GM23248 (cell line): ENCODE measurements at regions not wholly inside any gene's neighbourhood (a gene's known extent, or its start where the extent isn't known, plus 50 kb on each side); places are given as distances from the start of the nearest gene placed in this dataset.

Source experiments
- DNase-seq: peaks from one replicate; pipeline ENCODE4 v3.0.0-alpha.2; 2015
- H2AFZ ChIP-seq: fragments of 200-600 bp; sonication (generic); 2 replicates; pipeline ENCODE4 v1.6.1; 2016; ENCODE audit warnings: antibody characterized with exemption
- H3F3A ChIP-seq: fragments of 200-600 bp; sonication (generic); 2 replicates; pipeline ENCODE4 v1.6.1; 2016; ENCODE audit warnings: mild to moderate bottlenecking, antibody characterized with exemption, mixed run types; ENCODE audit not compliant: insufficient read depth
- H3K27ac ChIP-seq: fragments of 200-600 bp; sonication (generic); 2 replicates; pipeline ENCODE4 v1.5.1; 2016; ENCODE audit warnings: mild to moderate bottlenecking
- H3K27me3 ChIP-seq: fragments of 200-600 bp; sonication (generic); replicated peaks from 2 replicates; pipeline ENCODE4 v1.6.1; 2016; ENCODE audit warnings: mild to moderate bottlenecking; ENCODE audit not compliant: insufficient read depth
- H3K36me3 ChIP-seq: fragments of 200-600 bp; sonication (generic); 2 replicates; pipeline ENCODE4 v1.6.1; 2016; ENCODE audit warnings: low read depth, mild to moderate bottlenecking
- H3K4me1 ChIP-seq: fragments of 200-600 bp; sonication (generic); 2 replicates; pipeline ENCODE4 v1.6.1; 2016; ENCODE audit warnings: mild to moderate bottlenecking; ENCODE audit not compliant: insufficient read depth
- H3K4me2 ChIP-seq: fragments of 200-600 bp; sonication (generic); one replicate; pipeline ENCODE4 v1.6.1; 2016; ENCODE audit warnings: mild to moderate bottlenecking; ENCODE audit not compliant: unreplicated experiment
- H3K4me3 ChIP-seq: fragments of 200-600 bp; sonication (generic); 2 replicates; pipeline ENCODE4 v1.5.1; 2016; ENCODE audit warnings: mild to moderate bottlenecking
- H3K79me2 ChIP-seq: fragments of 200-600 bp; sonication (generic); 2 replicates; pipeline ENCODE4 v1.6.1; 2016; ENCODE audit warnings: mild to moderate bottlenecking; ENCODE audit not compliant: insufficient read depth
- H3K9ac ChIP-seq: fragments of 200-600 bp; sonication (generic); 2 replicates; pipeline ENCODE4 v1.6.1; 2016; ENCODE audit warnings: mild to moderate bottlenecking
- H3K9me2 ChIP-seq: fragments of 200-600 bp; sonication (generic); 2 replicates; pipeline ENCODE4 v1.6.1; 2016; ENCODE audit warnings: mixed run types, mild to moderate bottlenecking, moderate library complexity; ENCODE audit not compliant: insufficient read depth
- H3K9me3 ChIP-seq: fragments of 200-600 bp; sonication (generic); one replicate; pipeline ENCODE4 v1.6.1; 2017; ENCODE audit warnings: low read depth
- H4K20me1 ChIP-seq: fragments of 200-600 bp; sonication (generic); 2 replicates; pipeline ENCODE4 v1.6.0; 2016; ENCODE audit not compliant: insufficient read depth
- EZH2 ChIP-seq: fragments of 200-600 bp; sonication (generic); IDR thresholded peaks from 2 replicates; pipeline ENCODE4 v1.6.1; 2018; ENCODE audit warnings: antibody characterized with exemption, mild to moderate bottlenecking; ENCODE audit not compliant: insufficient read depth, poor library complexity, severe bottlenecking
- EZH2phosphoT487 ChIP-seq: fragments of 200-600 bp; sonication (generic); IDR thresholded peaks from 2 replicates; pipeline ENCODE4 v1.6.1; 2018; ENCODE audit warnings: antibody characterized with exemption, moderate library complexity, mild to moderate bottlenecking, low read depth; ENCODE audit not compliant: insufficient read depth
- WGBS, 2 experiments: methylation state at CpG; one replicate each; pipeline ENCODE4 v1.1.6; 2015 to 2017; ENCODE audit warnings: low lambda C conversion rate in 2 of 2, low coverage in 1 of 2; ENCODE audit errors: missing lambda C conversion rate in 2 of 2; 5-methylcytosine and 5-hydroxymethylcytosine counted together
- in situ Hi-C: fragments of 300-500 bp; cut with MboI; formaldehyde crosslinking; loops from 2 replicates; pipeline ENCODE4 v1.15.0; 2020

GRCh38 chr1:62964141-62964540 is 180.2 kb downstream of the ATG4C start:
- TF ChIP-seq EZH2phosphoT487 = no peak
- TF ChIP-seq EZH2 = no peak
- no peaks in the 10 kb centered on the region for H3K79me2 ChIP-seq
- no peaks in the 10 kb centered on the region for H3K36me3 ChIP-seq
- H3F3A ChIP-seq = no peaks in the 10 kb centered on the region
- in situ Hi-C loops = no loop called here
- H4K20me1 ChIP-seq = no peaks in the 10 kb centered on the region
- H3K9ac ChIP-seq = no peak overlapping the region
- no peaks in the 10 kb centered on the region for H3K9me2 ChIP-seq
- no peak overlapping the region for H2AFZ ChIP-seq
- WGBS, 2 experiments = 39 to 46% methylated on average over 3 of the region's 3 CpGs
- no peak overlapping the region for H3K27ac ChIP-seq
- H3K9me3 ChIP-seq = no peaks in the 10 kb centered on the region
- H3K4me2 ChIP-seq = no peak overlapping the region
- no peak overlapping the region for H3K4me3 ChIP-seq
- H3K27me3 ChIP-seq = peaks cover 11% of the 10 kb centered on the region
- no peak for DNase-seq
- H3K4me1 ChIP-seq = no peaks in the 10 kb centered on the region

GRCh38 chr1:62967031-62967430 is 183.1 kb downstream of the ATG4C start:
- no peaks in the 10 kb centered on the region for H3F3A ChIP-seq
- no peaks in the 10 kb centered on the region for H3K79me2 ChIP-seq
- no peak overlapping the region for H3K27ac ChIP-seq
- in situ Hi-C loops = no loop called here
- TF ChIP-seq EZH2 = no peak
- H3K9me2 ChIP-seq = no peaks in the 10 kb centered on the region
- H2AFZ ChIP-seq = no peak overlapping the region
- 52 to 63% methylated on average over 10 of the region's 10 CpGs for WGBS, 2 experiments
- H3K36me3 ChIP-seq = no peaks in the 10 kb centered on the region
- H3K4me3 ChIP-seq = no peak overlapping the region
- no peak for DNase-seq
- H3K9ac ChIP-seq = no peak overlapping the region
- no peaks in the 10 kb centered on the region for H4K20me1 ChIP-seq
- no peak overlapping the region for H3K4me2 ChIP-seq
- no peaks in the 10 kb centered on the region for H3K4me1 ChIP-seq
- H3K27me3 ChIP-seq = no peaks in the 10 kb centered on the region; the same call in 1 of the 2 replicates
- no peaks in the 10 kb centered on the region for H3K9me3 ChIP-seq

GRCh38 chr1:62977366-62977765 is 193.4 kb downstream of the ATG4C start:
- DNase-seq = no peak
- H3K9ac ChIP-seq = no peak overlapping the region
- in situ Hi-C loops = no loop called here
- TF ChIP-seq EZH2phosphoT487 (no peak), EZH2 (no peak)
- 41 to 53% methylated on average over 2 of the region's 2 CpGs for WGBS, 2 experiments
- no peak overlapping the region for H3K4me3 ChIP-seq
- H2AFZ ChIP-seq = no peak overlapping the region
- H3K27ac ChIP-seq = no peak overlapping the region
- H3K27me3 ChIP-seq = no peaks in the 10 kb centered on the region; the same call in 1 of the 2 replicates
- no peaks in the 10 kb centered on the region for H3K4me1 ChIP-seq
- H3K9me3 ChIP-seq = no peaks in the 10 kb centered on the region
- no peak overlapping the region for H3K4me2 ChIP-seq
- no peaks in the 10 kb centered on the region for H4K20me1 ChIP-seq
- no peaks in the 10 kb centered on the region for H3K79me2 ChIP-seq
- H3K36me3 ChIP-seq = no peaks in the 10 kb centered on the region
- no peaks in the 10 kb centered on the region for H3K9me2 ChIP-seq
- H3F3A ChIP-seq = no peaks in the 10 kb centered on the region

GRCh38 chr1:62978741-62979140 is 194.8 kb downstream of the ATG4C start:
- Histone ChIP-seq H3F3A (no peaks in the 10 kb centered on the region), H3K4me1 (no peaks in the 10 kb centered on the region), H3K36me3 (no peaks in the 10 kb centered on the region), H4K20me1 (no peaks in the 10 kb centered on the region), H3K4me3 (no peak overlapping the region), H3K9ac (no peak overlapping the region), H3K9me3 (no peaks in the 10 kb centered on the region), H2AFZ (no peak overlapping the region), H3K79me2 (no peaks in the 10 kb centered on the region), H3K27me3 (no peaks in the 10 kb centered on the region), H3K4me2 (no peak overlapping the region), H3K27ac (no peak overlapping the region), H3K9me2 (no peaks in the 10 kb centered on the region)
- no peak for DNase-seq
- 3% methylated on average over 2 of the region's 2 CpGs for WGBS, 2 experiments
- TF ChIP-seq EZH2 (no peak), EZH2phosphoT487 (no peak)
- in situ Hi-C loops = no loop called here

- no peaks in the 10 kb centered on the region for H3K36me3 ChIP-seq
- H3K4me1 ChIP-seq = no peaks in the 10 kb centered on the region
- TF ChIP-seq EZH2 (no peak), EZH2phosphoT487 (no peak)
- H3K4me3 ChIP-seq = no peak overlapping the region
- H3K27ac ChIP-seq = no peak overlapping the region
- no peak overlapping the region for H3K9ac ChIP-seq
- no peak overlapping the region for H3K4me2 ChIP-seq
- no peaks in the 10 kb centered on the region for H3K9me3 ChIP-seq
- in situ Hi-C loops = no loop called here
- H3K9me2 ChIP-seq = no peaks in the 10 kb centered on the region
- no peaks in the 10 kb centered on the region for H3K79me2 ChIP-seq
- no peak overlapping the region for H2AFZ ChIP-seq
- no peak for DNase-seq
- H3F3A ChIP-seq = no peaks in the 10 kb centered on the region
- WGBS, 2 experiments = 68 to 77% methylated on average over 5 of the region's 5 CpGs
- H4K20me1 ChIP-seq = no peaks in the 10 kb centered on the region
- no peaks in the 10 kb centered on the region for H3K27me3 ChIP-seq
Measured at GRCh38 chr1:62981434-62981833, 197.5 kb downstream of the ATG4C start.
